H1 (cell line): ENCODE measurements at regions not wholly inside any gene's neighbourhood (a gene's known extent, or its start where the extent isn't known, plus 50 kb on each side); places are given as distances from the start of the nearest gene placed in this dataset.

ENCODE experiments used
- CTCF ChIA-PET: fragments of 300-600 bp; sonication (Branson Sonifier 250); formaldehyde crosslinking; loops from one replicate; lab custom pipeline; 2021; ENCODE audit not compliant: partially characterized antibody; lab: Charles Lee
- POLR2A ChIA-PET: fragments of 300-600 bp; sonication (Branson Sonifier 250); formaldehyde crosslinking; loops from one replicate; lab custom pipeline; 2021; ENCODE audit warnings: inconsistent platforms; ENCODE audit not compliant: partially characterized antibody; lab: Charles Lee
- DNase-seq, 2 experiments: peaks; one replicate each; pipeline versions ENCODE4 v3.0.0 to v3.0.0-alpha.2; 2010 to 2022; ENCODE audit warnings: low spot score in 2 of 2, low read depth in 1 of 2, mixed read lengths in 1 of 2
- FAIRE-seq: peaks from 2 replicates; lab custom pipeline; 2011; peaks lifted over from hg19 to GRCh38; lab: Jason Lieb, UNC
- H2AFZ ChIP-seq: 2 replicates; pipeline ENCODE4 v1.8.1; 2012; ENCODE audit warnings: low read length, inconsistent platforms
- H2AK5ac ChIP-seq: 2 replicates; pipeline ENCODE4 v1.6.1; 2013; ENCODE audit warnings: low read depth, low read length
- H2BK120ac ChIP-seq: replicated peaks from 2 replicates; pipeline ENCODE3; 2013; ENCODE audit warnings: low read depth, low read length, inconsistent platforms
- H2BK12ac ChIP-seq: 2 replicates; pipeline ENCODE4 v1.6.1; 2013; ENCODE audit warnings: low read depth, low read length
- H2BK15ac ChIP-seq: 2 replicates; pipeline ENCODE4 v1.6.1; 2013; ENCODE audit warnings: low read length
- H2BK20ac ChIP-seq: 2 replicates; pipeline ENCODE4 v1.6.1; 2013; ENCODE audit warnings: low read length
- H2BK5ac ChIP-seq: 2 replicates; pipeline ENCODE4 v1.6.1; 2013; ENCODE audit warnings: low read depth, low read length
- H3K14ac ChIP-seq: 2 replicates; pipeline ENCODE4 v1.6.1; 2013; ENCODE audit warnings: inconsistent platforms; ENCODE audit not compliant: insufficient read length
- H3K18ac ChIP-seq: 2 replicates; pipeline ENCODE4 v1.6.1; 2013; ENCODE audit warnings: low read length; ENCODE audit errors: extremely low read depth
- H3K23ac ChIP-seq: 2 replicates; pipeline ENCODE4 v1.6.1; 2013; ENCODE audit warnings: inconsistent platforms; ENCODE audit not compliant: insufficient read length
- H3K23me2 ChIP-seq: 2 replicates; pipeline ENCODE4 v1.6.1; 2013; ENCODE audit warnings: low read depth, low read length
- H3K27ac ChIP-seq: 2 replicates; pipeline ENCODE4 v1.6.1; 2011; ENCODE audit warnings: low read depth, low read length, inconsistent platforms
- H3K27me3 ChIP-seq, 4 experiments: replicated peaks in 1 of 4; 1 replicate in 1 of 4; 2 replicates in 3 of 4; pipeline versions ENCODE4 v1.6.1 to v1.8.1; 2011 to 2013; ENCODE audit warnings: low read length in 3 of 4, mild to moderate bottlenecking in 3 of 4, inconsistent platforms in 2 of 4, mixed read lengths in 2 of 4, moderate library complexity in 1 of 4; ENCODE audit not compliant: control insufficient read depth in 3 of 4, insufficient read depth in 3 of 4; ENCODE audit errors: extremely low read depth in 1 of 4
- H3K36me3 ChIP-seq, 4 experiments: 2 replicates each; pipeline versions ENCODE4 v1.6.1 to v1.8.1; 2011 to 2013; ENCODE audit warnings: mild to moderate bottlenecking in 4 of 4, low read length in 3 of 4, moderate library complexity in 2 of 4, control low read depth in 1 of 4, inconsistent platforms in 1 of 4; ENCODE audit not compliant: insufficient read depth in 4 of 4, control insufficient read depth in 2 of 4
- H3K4ac ChIP-seq: replicated peaks from 2 replicates; pipeline ENCODE3; 2013; ENCODE audit warnings: low read length, low read depth, mixed read lengths, inconsistent platforms; ENCODE audit not compliant: insufficient read length
- H3K4me1 ChIP-seq, 4 experiments: replicated peaks in 1 of 4; 1 replicate in 1 of 4; 2 replicates in 3 of 4; pipeline versions ENCODE4 v1.6.1 to v1.8.1; 2011 to 2013; ENCODE audit warnings: low read length in 3 of 4, inconsistent platforms in 2 of 4, mixed read lengths in 1 of 4; ENCODE audit not compliant: insufficient read depth in 4 of 4, control insufficient read depth in 3 of 4
- H3K4me2 ChIP-seq, 2 experiments: 2 replicates each; pipeline versions ENCODE4 v1.6.1 to v1.8.1; 2011 to 2013; ENCODE audit warnings: low read depth in 2 of 2, low read length in 2 of 2, control low read depth in 1 of 2, inconsistent platforms in 1 of 2, mild to moderate bottlenecking in 1 of 2; ENCODE audit not compliant: insufficient read depth in 1 of 2
- H3K4me3 ChIP-seq, 4 experiments: fragments of 200-600, 300-600 bp in 1 of 4; sonication (generic), shearing (Covaris generic), sonication (Bioruptor Twin) in 1 of 4; 2 replicates each; pipeline versions ENCODE4 v1.5.1 to v1.8.1; 2011 to 2016; ENCODE audit warnings: low read length in 4 of 4, low read depth in 3 of 4, control low read depth in 2 of 4, inconsistent platforms in 2 of 4, mild to moderate bottlenecking in 2 of 4, mixed read lengths in 1 of 4, moderate library complexity in 1 of 4; ENCODE audit not compliant: insufficient read depth in 2 of 4; ENCODE audit errors: extremely low read depth in 1 of 4
- H3K56ac ChIP-seq: replicated peaks from 2 replicates; pipeline ENCODE3; 2013; ENCODE audit warnings: low read depth, mild to moderate bottlenecking, mixed read lengths, low read length, inconsistent platforms; ENCODE audit not compliant: insufficient read length
- H3K79me1 ChIP-seq: 2 replicates; pipeline ENCODE4 v1.6.1; 2013; ENCODE audit warnings: low read depth, low read length, control low read depth
- H3K79me2 ChIP-seq, 2 experiments: 2 replicates each; pipeline versions ENCODE4 v1.6.1 to v1.8.1; 2012 to 2013; ENCODE audit warnings: low read length in 2 of 2, mild to moderate bottlenecking in 2 of 2, inconsistent platforms in 1 of 2; ENCODE audit not compliant: insufficient read depth in 2 of 2, control insufficient read depth in 1 of 2
- H3K9ac ChIP-seq, 4 experiments: replicated peaks in 1 of 4; 1 replicate in 1 of 4; 2 replicates in 3 of 4; pipeline versions ENCODE4 v1.6.1 to v1.8.1; 2011 to 2013; ENCODE audit warnings: low read depth in 3 of 4, low read length in 3 of 4, control low read depth in 2 of 4, mild to moderate bottlenecking in 2 of 4, moderate library complexity in 2 of 4, inconsistent platforms in 1 of 4; ENCODE audit errors: extremely low read depth in 1 of 4
- H3K9me3 ChIP-seq, 2 experiments: 2 replicates each; pipeline versions ENCODE4 v1.6.1 to v1.8.1; 2012 to 2013; ENCODE audit warnings: mild to moderate bottlenecking in 2 of 2, moderate library complexity in 2 of 2, control low read depth in 1 of 2, inconsistent platforms in 1 of 2, low read depth in 1 of 2, low read length in 1 of 2, mixed read lengths in 1 of 2; ENCODE audit not compliant: insufficient read depth in 2 of 2
- H4K20me1 ChIP-seq, 2 experiments: replicated peaks in 1 of 2; 2 replicates each; pipeline versions ENCODE3 to v1.8.1; 2011 to 2013; ENCODE audit warnings: inconsistent platforms in 2 of 2, low read length in 2 of 2, mild to moderate bottlenecking in 1 of 2; ENCODE audit not compliant: insufficient read depth in 2 of 2, control insufficient read depth in 1 of 2
- H4K5ac ChIP-seq: 2 replicates; pipeline ENCODE4 v1.6.1; 2013; ENCODE audit warnings: low read length, low read depth, mixed read lengths, inconsistent platforms; ENCODE audit not compliant: insufficient read length
- H4K8ac ChIP-seq: 2 replicates; pipeline ENCODE4 v1.8.0; 2013; ENCODE audit warnings: mild to moderate bottlenecking, moderate library complexity, low read length, inconsistent platforms; ENCODE audit not compliant: insufficient read depth; ENCODE audit errors: extremely low read depth
- H4K91ac ChIP-seq: replicated peaks from 2 replicates; pipeline ENCODE3; 2013; ENCODE audit warnings: low read length, mixed read lengths, inconsistent platforms; ENCODE audit not compliant: insufficient read length
- BACH1 ChIP-seq: IDR thresholded peaks from 2 replicates; pipeline ENCODE4 v1.6.1; 2012; ENCODE audit warnings: low read length, improper control_type of control experiment
- BRCA1 ChIP-seq: IDR thresholded peaks from 2 replicates; pipeline ENCODE4 v1.6.1; 2012; ENCODE audit warnings: low read depth, low read length, improper control_type of control experiment
- CBX8 ChIP-seq: fragments of 300-800, 300-1000 bp; sonication (generic); IDR thresholded peaks from 2 replicates; pipeline ENCODE4 v1.7.1; 2016; ENCODE audit warnings: low read depth, low read length, borderline replicate concordance
- CREB1 ChIP-seq: IDR thresholded peaks from 2 replicates; pipeline ENCODE4 v1.6.1; 2012; ENCODE audit warnings: inconsistent platforms
- NANOG ChIP-seq: IDR thresholded peaks from 2 replicates; pipeline ENCODE4 v1.6.1; 2011; ENCODE audit warnings: low read length, low read depth, mild to moderate bottlenecking, inconsistent platforms; ENCODE audit not compliant: insufficient read depth, poor library complexity, severe bottlenecking
- RAD21 ChIP-seq, 2 experiments: IDR thresholded peaks in 1 of 2; conservative IDR thresholded peaks in 1 of 2; 2 replicates each; pipeline ENCODE4 v1.6.1; 2011; ENCODE audit warnings: low read depth in 2 of 2, low read length in 2 of 2, improper control_type of control experiment in 1 of 2, inconsistent platforms in 1 of 2, mild to moderate bottlenecking in 1 of 2, moderate library complexity in 1 of 2
- RFX5 ChIP-seq: IDR thresholded peaks from 2 replicates; pipeline ENCODE4 v1.6.1; 2011; ENCODE audit warnings: low read depth, low read length, improper control_type of control experiment, borderline replicate concordance
- WGBS, 2 experiments: shearing (Covaris generic) in 1 of 2; methylation state at CpG; one replicate each; pipeline versions ENCODE4 v1.1.6 to v1.1.7; 2013 to 2015; ENCODE audit warnings: low lambda C conversion rate in 2 of 2, mixed read lengths in 2 of 2, inconsistent platforms in 1 of 2, low coverage in 1 of 2, missing lambda C conversion rate in 1 of 2; ENCODE audit not compliant: insufficient replicate concordance in 2 of 2, insufficient coverage in 1 of 2, insufficient read length in 1 of 2; ENCODE audit errors: extremely low coverage in 1 of 2, missing lambda C conversion rate in 1 of 2; 5-methylcytosine and 5-hydroxymethylcytosine counted together
- TF ChIP-seq, protein P1 (sequence below): IDR thresholded peaks from 2 replicates; pipeline ENCODE4 v1.6.1; 2012; ENCODE audit warnings: inconsistent platforms
- TF ChIP-seq, protein P2 (sequence below): IDR thresholded peaks from 2 replicates; pipeline ENCODE4 v1.6.1; 2011; ENCODE audit warnings: low read length, improper control_type of control experiment

DNA sequence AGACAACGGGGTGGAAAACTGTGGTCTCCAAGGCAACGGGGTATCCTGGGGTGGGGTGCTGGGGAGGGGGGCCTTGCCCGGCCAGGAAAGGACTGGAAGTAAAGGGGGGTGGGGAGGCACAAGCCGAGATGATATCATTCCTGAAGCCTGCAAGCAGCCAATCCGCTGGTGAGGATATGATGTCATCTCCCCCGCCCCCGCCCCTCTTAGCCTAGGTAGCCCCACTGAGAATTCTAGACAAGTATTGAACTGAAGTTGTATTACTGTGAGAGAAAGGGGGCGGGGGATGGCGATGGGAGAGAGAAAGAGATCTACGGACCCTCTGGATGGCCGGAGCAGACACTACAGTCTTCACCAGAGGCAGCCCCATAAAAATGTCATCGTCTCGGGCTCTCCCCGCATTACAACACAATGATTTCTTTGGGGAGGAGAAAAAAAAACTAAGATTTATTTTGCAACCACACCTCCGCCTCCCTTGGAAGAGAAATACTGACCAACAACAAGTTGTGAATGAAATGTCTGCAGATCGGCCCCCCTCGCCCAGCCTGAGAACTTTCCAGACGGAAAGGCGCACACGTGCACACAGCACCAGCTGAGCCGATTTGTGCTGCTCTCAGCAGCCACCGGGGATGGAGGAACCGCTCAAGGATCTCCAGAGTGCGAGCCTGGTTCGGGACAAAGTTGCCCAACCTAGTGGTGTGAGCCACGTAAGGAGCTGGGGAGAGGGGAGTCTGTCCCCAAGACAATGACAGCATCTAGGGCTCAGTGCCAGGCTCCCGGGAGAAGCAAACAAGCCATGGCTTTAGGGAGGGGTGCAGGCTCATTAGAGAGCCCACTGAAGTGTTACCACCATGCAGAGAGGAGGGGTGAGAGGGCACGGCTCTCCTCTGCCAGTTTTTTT is 222.1 kb downstream of the SOX9 start:
- H3K23ac ChIP-seq, result no peak overlapping the region
- no peaks in the 10 kb centered on the region for H3K27me3 ChIP-seq
- 92% methylated on average over 20 of the region's 28 CpGs; no CpG with 5 or more reads in 1 of the 2 experiments for WGBS, 2 experiments
- no peak overlapping the region for H3K4me3 ChIP-seq
- no peak overlapping the region for H4K5ac ChIP-seq
- H3K79me2 ChIP-seq, result no peaks in the 10 kb centered on the region
- no peak overlapping the region for H4K8ac ChIP-seq
- DNase-seq, result no peak
- no peak overlapping the region for H2BK15ac ChIP-seq
- H3K4me1 ChIP-seq, result peaks cover 0 to 2% (median 0%) of the 10 kb centered on the region in 4 experiments; a peak in 2 of 7 replicates
- H3K14ac ChIP-seq, result no peak overlapping the region
- H3K18ac ChIP-seq, result no peak overlapping the region
- H2AK5ac ChIP-seq, result no peak overlapping the region
- H3K79me1 ChIP-seq, result no peaks in the 10 kb centered on the region
- ChIA-PET POLR2A (no interaction called here), CTCF (interaction anchor here (0.6 to 1.1 kb wide), 3 partner anchors 89 to 1575 kb away, joined by 3 read pairs; no protein-coding TSS in a partner anchor)
- no peak overlapping the region for H3K4me2 ChIP-seq
- H3K56ac ChIP-seq, result no peak overlapping the region
- no peak overlapping the region for H4K91ac ChIP-seq
- H3K27ac ChIP-seq, result no peak overlapping the region
- H3K9ac ChIP-seq, result no peak overlapping the region
- H2BK12ac ChIP-seq, result no peak overlapping the region
- H3K36me3 ChIP-seq, result no peaks in the 10 kb centered on the region
- no peaks in the 10 kb centered on the region for H3K23me2 ChIP-seq
- no peak overlapping the region for H2BK20ac ChIP-seq
- no peak overlapping the region for H2BK120ac ChIP-seq
- H3K9me3 ChIP-seq, result no peaks in the 10 kb centered on the region
- H3K4ac ChIP-seq, result no peak overlapping the region
- H4K20me1 ChIP-seq, result no peaks in the 10 kb centered on the region
- no peak overlapping the region for H2AFZ ChIP-seq
- no peak for FAIRE-seq
- H2BK5ac ChIP-seq, result no peak overlapping the region
- TF ChIP-seq BACH1 (no peak), NANOG (no peak), RFX5 (no peak), CREB1 (no peak), CBX8 (no peak), RAD21 (IDR thresholded peaks at IDR 0.05 in 1 of 2, conservative IDR thresholded peaks at IDR 0.05 in 1 of 2; ENCODE audit: low read depth in 2 of 2, low read length in 2 of 2) (no peak), BRCA1 (no peak)
- TF ChIP-seq, protein P1, sequence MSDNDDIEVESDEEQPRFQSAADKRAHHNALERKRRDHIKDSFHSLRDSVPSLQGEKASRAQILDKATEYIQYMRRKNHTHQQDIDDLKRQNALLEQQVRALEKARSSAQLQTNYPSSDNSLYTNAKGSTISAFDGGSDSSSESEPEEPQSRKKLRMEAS, result no peak
- TF ChIP-seq, protein P2, sequence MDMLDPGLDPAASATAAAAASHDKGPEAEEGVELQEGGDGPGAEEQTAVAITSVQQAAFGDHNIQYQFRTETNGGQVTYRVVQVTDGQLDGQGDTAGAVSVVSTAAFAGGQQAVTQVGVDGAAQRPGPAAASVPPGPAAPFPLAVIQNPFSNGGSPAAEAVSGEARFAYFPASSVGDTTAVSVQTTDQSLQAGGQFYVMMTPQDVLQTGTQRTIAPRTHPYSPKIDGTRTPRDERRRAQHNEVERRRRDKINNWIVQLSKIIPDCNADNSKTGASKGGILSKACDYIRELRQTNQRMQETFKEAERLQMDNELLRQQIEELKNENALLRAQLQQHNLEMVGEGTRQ, result no peak
